ENCODE measurements at regions not wholly inside any gene's neighbourhood (a gene's known extent, or its start where the extent isn't known, plus 50 kb on each side); places are given as distances from the start of the nearest gene placed in this dataset.

DNA sequence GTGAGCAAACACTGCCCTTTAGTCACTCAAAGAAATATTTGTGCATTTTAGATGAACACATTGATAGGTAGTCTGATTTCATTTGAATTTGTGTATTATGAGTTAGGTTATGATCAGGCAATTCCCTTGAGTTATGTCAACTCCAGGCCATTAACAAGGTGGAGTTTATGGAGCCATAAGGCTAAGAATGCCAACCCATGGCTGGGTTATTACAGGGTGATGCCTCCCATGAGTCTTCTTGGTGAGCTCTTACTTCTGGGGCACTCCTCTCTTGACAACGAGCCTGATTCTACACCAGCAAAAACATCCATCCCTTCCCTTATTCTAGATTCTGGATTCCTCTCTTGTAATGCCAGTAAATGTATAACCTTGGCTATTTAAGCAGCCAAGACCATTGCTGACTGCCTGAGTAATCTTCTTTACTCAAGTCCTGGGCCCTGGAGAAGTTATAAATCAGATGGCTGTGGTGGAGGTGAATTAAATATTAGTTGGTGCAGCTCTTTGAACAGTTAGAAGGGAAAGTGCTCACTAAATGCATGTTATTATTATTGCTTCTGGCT, 645.7 kb upstream of the TENM4 start:
- no peak for TF ChIP-seq SPI1 (IDR thresholded peaks at IDR 0.05; ENCODE audit: borderline replicate concordance, low read depth)
- TF ChIP-seq, protein P1, sequence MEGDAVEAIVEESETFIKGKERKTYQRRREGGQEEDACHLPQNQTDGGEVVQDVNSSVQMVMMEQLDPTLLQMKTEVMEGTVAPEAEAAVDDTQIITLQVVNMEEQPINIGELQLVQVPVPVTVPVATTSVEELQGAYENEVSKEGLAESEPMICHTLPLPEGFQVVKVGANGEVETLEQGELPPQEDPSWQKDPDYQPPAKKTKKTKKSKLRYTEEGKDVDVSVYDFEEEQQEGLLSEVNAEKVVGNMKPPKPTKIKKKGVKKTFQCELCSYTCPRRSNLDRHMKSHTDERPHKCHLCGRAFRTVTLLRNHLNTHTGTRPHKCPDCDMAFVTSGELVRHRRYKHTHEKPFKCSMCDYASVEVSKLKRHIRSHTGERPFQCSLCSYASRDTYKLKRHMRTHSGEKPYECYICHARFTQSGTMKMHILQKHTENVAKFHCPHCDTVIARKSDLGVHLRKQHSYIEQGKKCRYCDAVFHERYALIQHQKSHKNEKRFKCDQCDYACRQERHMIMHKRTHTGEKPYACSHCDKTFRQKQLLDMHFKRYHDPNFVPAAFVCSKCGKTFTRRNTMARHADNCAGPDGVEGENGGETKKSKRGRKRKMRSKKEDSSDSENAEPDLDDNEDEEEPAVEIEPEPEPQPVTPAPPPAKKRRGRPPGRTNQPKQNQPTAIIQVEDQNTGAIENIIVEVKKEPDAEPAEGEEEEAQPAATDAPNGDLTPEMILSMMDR (IDR thresholded peaks at IDR 0.05; ENCODE audit: insufficient read depth, low read length), result no peak

Measured in HL-60 (cell line).